ENCODE measurements at regions not wholly inside any gene's neighbourhood (a gene's known extent, or its start where the extent isn't known, plus 50 kb on each side); places are given as distances from the start of the nearest gene placed in this dataset.

DNA sequence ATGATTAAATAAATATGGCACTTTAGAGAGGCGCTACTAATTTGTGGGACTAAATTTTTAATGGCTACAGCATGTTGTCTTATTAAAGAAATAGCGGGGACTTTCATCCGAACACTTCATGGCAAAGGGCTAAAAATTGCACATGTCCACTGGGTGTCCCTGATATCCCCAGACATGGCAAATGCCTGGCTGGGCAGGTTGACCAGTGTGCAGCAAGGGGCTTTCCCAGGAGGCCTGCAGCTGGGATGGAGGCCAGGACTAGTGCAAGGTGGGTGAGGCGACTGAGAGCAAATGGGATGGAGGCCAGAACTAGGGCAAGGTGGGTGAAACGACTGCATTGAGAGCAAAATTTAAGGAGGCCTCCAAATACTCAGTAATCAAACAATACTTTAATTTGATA lies 167.4 kb upstream of the SMAD3 start (continued):
- TF ChIP-seq TAF1 (IDR thresholded peaks at IDR 0.05; ENCODE audit: low read depth, low read length), result no peak
- TF ChIP-seq CBX8 (IDR thresholded peaks at IDR 0.05; ENCODE audit: borderline replicate concordance, low read depth, low read length), result no peak
- no peak for TF ChIP-seq EZH2 (IDR thresholded peaks at IDR 0.05; ENCODE audit: low read depth, low read length, severe bottlenecking)
- TF ChIP-seq HDAC6 (IDR thresholded peaks at IDR 0.05; ENCODE audit: low read depth, low read length), result no peak
- TF ChIP-seq BACH1 (IDR thresholded peaks at IDR 0.05; ENCODE audit: low read length), result no peak
- TF ChIP-seq KDM5A (IDR thresholded peaks at IDR 0.05; ENCODE audit: low read length), result no peak
